Iris pigment epithelial cell (primary cell): ENCODE measurements at regions not wholly inside any gene's neighbourhood (a gene's known extent, or its start where the extent isn't known, plus 50 kb on each side); places are given as distances from the start of the nearest gene placed in this dataset.

ENCODE experiments used
- DNase-seq: peaks from one replicate; pipeline ENCODE4 v3.0.0-alpha.2; 2011; ENCODE audit warnings: low read depth

DNA sequence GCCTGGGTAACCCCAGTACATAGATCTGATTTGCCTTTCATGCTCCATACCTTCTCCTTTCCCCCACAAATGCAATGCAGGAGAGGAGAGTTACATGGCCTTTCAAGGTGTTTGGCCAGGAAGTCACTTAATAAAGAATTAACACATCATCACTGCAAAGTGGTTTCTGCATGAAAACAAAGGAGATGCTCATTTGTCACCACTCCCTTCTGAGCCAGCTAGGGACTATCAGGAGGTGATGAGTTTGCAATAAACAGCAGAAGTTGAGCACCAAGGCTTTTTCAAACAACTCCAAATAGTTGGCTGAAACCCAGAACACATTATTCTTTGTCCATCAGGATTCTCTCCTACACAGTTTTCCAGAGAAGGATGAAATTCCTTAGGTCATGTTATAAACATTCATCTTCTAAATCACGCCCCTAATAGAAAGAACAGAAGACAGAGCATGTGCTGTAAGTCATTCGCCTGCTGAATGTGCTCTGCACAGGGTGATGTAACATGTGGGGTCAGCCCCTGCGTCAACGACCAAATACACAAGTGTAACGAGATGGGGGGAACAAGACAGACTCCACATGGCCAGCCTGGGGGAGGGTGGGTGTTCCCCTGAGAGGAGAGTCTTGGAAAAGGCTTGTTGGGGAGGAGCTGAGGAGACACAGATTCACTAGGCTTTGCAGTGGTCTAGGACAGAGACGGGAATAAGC is 87.3 kb upstream of the RMDN2 start:
- peak; percentile 19 for DNase-seq

DNA sequence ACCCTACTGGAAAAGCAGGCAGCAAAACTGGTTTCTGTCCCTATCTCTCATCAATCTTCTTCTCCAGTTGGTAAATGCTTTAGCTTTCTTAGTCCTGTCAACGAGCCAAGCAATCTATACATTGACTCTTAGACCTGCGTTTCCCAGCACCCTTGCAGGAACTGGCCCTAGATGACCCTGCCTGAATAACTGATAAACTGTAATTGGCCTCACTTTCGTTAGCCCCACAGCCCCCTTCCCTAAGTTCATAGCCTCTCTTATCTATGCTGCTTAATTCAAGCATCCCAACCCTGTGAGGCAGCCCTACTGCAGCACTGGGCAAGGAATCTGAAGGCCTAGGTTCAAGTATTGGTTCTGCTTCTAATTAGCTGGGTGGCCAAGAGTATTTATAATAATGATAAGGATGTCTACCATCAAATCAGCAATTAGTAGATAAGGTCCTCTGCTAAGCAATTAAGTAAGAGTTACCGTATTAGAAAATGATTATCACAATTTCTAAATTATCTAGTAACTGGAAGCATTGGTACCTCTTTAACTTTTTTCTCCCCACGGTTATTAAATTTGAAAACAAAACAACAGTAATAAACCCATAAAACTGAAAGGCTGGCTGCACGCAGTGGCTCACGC is 86.4 kb upstream of the RMDN2 start:
- no peak for DNase-seq

DNA sequence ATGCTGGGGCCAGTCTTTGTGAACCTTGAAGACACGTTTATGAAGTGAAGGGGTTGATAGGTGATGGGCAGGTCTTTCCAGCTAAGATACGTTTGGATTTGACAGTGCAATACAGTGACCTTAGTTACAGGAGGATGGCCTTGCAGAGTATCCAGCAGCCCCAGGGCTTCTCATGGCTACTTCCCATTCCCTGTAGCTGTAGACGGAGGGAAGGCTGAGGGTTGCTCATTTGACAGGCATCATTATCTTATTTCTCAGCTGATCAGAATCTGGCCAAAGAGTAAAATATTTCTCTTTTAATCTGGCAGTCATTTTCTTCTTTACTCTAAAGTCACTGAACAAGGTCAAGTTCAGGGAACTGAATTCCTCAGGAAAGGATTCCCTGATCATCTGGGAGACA is 85.1 kb upstream of the RMDN2 start:
- no peak for DNase-seq

DNA sequence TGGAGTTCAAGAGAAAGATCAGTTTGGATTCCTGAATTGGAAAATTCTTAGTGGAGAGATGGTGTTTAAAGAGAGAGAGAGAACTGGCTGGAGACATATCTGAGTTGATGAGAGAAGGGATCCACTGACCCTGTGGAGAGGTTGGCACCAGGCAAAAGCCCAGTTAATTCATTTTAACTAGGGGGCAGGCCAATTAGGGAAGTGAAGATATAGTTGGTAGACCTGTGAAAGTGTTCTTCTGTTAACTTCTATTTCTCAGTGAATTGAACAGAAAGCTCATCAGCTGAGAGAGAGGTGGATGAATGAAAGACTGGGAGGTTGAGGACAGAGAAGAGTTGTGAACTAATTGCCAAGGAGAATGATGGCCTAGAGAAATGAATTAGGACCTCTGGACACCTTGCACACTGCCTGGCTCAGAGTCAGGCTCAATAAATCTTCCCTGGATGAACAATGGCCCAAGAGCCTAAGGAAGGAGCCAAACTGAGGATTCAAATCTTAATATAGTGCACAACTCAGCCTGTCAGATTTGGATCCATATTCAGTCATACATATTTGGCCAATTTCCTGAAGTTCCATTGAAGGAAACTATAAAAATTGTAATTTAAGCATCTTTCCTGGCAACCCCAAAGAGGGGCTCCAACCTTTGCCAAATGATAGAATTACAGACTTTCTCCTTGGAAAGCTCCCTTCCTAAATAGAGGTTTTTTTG is 82.2 kb upstream of the RMDN2 start:
- no peak for DNase-seq

DNA sequence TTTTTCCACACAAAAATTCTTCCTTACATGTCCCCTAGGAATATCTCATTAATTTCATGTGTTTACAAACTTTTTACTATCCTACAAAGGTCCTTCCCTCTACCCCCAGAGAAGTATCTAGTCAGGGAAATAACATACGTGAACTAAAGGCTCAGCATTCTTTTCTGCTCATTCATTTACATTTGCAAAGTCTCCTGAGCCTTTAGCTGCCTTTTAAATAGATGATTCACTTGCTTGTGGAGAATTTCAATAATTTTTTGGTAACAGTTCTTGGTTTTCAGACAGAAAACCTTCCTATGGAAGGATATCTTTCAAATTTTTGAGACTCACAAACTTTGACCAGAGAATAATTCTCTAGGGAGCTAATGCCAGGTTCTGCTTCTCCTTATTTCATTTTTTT is 81.5 kb upstream of the RMDN2 start:
- DNase-seq: peak; percentile 78

DNA sequence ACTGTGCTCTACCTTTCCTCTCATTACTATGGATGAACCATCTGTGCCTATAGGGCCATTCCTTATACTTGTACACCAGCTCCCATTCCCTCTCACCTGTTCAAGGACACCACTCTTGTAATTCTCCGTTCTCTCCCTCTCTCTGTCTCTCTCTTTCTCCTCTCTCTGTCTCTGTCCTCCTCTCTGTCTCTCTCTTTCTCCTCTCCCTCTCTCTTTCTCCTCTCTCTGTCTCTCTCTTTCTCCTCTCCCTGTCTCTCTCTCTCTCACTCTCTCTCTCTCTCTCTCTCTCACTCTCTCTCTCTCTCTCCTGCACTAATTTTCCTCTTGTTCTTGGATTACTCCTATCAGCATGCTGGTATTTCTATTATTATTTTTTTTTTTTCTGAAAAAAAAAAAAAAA is 78.9 kb upstream of the RMDN2 start:
- DNase-seq: no peak

DNA sequence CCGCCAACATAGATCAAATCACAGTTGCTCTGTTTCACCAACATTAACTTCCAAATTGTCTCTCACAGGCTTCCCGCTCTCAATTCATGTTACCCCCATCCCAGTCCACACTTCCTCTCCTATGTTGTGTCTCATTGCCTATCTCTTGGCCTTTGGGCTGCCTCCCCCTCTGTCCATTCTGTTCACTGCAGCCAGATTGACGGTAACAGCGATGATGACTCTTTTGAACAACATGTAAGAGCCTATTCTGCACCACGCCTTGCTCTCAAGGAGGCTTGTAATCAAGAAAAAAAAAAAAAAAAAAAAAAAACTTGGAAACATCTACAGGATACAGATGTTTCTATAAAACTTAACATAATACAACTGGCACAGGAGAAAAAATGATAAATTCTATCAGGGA is 77.3 kb upstream of the RMDN2 start:
- DNase-seq: no peak

DNA sequence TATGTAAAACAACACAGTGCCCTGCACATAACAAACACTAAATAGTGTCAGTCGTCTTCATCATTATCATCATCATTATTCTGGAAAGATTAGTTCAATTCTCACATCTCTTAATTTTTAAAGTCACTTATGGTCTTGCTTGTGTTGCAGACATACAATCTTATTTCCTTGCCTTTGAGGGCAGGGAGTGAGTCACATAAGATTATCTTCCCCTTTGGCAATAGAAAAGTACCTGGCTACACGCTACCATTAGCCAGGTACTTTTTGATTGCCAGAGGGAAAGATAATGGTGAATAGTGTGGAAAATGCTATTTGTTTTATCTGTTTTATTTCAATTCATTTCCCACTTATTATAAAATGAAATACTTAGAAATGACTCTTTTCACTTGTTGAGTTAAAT is 76.6 kb upstream of the RMDN2 start:
- DNase-seq: no peak

DNA sequence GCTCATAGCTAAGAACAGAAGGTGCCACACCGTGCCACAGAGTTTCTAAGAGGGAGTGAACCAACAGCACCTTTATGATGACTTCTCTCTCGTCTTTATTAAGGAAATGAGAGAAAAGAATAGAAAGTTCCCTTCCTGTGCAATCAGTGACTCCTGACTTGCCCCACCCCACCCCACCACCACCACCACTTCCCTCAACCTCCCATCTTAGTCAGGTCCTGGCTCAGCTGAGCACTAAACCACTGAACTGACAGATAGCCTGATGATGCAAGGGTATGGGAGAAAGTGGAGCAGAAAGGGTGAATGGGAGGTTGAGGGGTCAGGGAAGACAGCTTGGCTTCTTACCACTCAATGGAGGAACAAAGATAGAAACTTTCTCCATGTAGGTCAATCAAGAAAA is 75.2 kb upstream of the RMDN2 start:
- DNase-seq: no peak

DNA sequence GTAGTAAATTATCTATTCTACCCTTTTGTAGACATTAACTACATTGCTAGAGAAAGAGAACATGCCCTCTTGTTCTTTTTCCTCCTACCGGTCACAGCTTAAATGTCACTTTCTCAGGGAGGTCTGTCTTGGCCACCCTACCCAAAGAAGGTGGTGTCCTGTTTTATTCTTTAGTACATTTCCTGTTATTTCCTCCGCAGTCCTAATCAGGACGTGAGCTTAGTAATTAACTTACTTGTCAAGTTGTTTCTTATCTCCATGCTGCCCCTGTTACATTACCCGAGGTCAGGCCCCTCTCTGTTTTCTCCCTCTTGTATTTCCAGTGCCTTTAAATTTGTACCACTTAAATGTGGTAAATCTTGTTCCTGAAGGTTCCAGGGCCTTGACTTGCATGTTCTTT is 73.7 kb upstream of the RMDN2 start:
- DNase-seq: no peak

DNA sequence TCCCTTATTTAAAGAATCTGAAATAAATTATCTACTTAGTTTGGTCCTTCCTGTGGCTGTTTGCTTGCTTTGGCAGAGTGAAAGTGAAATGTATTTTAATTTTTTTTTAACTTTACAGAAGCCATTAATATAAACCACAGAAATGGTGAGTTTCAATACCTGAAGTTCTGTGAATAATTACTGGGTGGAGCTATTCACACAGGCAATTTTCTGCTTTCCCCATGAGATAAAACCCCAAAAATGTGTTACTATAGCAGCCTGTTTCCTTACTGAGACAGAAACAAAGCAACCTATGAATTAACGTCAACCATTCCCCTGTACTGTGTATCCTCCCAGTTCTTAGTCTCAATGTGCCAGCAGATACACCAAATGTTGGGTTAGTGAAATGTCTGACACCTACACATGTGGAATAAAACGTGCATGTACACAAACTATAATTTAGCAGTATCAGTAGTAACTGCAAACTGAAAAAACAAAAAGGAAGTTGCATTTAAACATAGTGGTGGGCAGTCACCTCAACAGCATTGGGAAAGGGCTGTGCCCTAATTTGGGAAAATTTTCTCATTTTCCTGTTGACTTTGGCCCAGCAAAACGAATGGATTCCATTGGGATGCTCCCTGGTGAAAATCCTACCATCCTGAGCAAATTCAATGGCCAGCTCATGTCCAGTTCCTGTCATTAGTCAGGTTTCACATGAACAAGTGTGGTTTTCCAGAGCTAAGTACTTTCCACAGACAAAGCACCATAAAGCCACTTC is 73.1 kb upstream of the RMDN2 start:
- DNase-seq: no peak

DNA sequence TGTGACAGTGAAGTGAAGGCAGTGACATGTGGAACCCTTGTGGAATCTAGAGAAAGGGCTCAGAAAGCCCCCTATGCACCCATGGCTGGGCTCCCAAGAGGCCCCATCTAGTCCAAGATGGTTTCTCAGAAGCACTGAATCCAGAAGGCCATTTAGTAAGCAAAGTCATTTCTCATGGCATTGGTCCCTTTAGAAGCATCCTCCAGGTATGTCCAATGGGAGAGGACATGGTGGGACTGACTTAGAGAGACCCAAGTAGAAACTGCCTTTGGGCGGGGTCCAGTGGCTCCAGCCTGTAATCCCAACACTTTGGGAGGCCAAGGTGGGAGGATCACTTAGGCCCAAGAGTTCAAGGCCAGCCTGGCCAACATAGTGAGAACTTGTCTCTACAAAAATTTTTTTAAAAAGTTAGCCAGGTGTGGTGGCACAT is 72.5 kb upstream of the RMDN2 start:
- DNase-seq: no peak

DNA sequence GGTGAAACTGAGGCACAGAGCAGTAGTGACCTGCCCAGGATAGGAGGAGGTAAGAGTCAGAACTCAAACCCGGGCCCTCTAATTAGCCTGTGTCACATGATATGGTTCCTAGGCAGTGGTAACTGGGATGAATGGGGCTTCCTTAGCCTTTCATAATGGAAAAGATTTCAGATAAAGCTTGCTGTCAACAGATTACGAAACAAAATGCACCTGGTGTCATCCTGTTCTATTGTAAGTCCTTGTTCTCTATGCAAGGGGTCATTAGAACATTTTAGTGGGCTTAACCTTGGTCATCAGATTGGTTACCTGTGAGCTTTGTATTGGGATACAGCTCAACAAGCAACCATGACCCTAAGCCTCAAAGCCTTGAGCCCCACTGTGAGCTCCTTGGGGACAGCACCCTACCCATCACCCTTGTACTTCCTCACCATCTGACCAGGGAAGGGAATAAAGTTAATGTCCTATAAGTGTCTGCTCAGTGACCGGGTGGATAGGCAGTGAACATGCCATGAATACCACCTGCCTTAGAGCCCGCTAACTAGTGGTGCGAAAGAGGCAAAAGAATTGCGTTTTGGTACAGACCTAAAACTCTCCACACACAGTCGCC is 70.3 kb upstream of the RMDN2 start:
- no peak for DNase-seq

DNA sequence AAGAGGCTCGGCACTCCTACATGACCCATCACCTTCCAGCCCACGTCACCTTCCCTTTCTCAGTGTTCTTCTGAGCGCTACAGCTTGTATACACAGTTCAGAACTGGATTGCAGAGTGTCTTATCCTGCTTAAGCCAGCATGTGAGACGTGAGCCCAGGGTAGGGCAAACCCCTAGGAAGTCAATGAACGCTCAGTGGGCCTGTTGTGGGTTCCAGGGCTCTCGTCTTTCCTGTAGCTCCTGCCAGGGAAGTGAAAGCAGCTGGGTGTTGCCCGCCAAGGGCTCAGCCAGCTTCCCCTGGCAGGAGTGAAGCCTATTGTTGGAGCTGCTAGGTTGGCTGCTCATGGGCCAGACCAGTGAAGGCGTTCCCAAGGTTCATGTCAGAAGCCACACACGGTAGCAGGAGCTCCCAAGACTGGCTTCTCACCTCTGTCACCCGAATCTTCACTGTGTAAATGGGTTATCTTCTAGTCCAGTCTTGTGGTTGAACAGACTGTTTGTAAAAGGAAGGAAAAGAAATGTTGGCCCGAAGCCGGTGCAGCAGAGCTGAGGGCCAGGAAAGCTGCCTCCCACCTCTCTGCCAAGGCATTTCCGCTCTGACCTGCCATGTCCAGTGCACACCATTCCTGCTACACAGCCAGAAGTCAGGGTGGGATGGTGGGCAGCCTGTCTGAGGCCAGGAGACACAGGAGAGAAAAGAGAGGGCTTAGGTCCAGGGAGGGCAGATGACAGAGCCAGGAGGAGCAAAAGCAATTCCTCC is 69.6 kb upstream of the RMDN2 start:
- peak; percentile 20 for DNase-seq

DNA sequence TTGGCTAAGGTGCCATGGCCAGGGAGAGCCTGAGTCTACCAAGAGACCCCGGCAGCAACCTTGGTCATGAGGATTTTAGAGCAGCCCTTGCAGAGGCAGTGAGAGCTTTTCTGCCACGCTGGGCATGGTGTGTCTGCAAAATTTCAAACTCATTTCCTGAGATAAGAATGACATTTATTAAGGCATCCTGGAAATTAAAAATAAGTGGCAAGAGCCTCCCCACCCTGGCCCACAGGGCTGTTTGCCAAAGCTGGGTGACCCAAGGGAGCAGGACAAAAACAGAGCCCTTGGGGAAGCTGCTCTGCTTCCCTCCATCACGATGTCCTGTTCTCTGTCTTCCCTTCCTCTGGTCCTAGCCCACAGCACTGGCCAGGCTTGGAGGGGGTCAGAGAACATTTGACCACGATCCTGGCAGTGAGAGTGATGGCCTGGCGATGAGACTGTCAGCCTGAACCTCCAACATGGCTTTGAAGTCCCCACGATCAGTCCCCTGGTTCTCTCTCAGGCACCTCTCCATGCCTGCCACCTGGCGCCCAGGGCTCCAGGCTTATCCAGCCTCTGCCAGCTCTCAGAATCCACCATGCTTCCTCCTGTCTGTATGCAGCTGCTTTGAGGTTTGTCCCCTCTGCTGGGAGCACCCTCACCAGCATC is 68.9 kb upstream of the RMDN2 start:
- DNase-seq: no peak

DNA sequence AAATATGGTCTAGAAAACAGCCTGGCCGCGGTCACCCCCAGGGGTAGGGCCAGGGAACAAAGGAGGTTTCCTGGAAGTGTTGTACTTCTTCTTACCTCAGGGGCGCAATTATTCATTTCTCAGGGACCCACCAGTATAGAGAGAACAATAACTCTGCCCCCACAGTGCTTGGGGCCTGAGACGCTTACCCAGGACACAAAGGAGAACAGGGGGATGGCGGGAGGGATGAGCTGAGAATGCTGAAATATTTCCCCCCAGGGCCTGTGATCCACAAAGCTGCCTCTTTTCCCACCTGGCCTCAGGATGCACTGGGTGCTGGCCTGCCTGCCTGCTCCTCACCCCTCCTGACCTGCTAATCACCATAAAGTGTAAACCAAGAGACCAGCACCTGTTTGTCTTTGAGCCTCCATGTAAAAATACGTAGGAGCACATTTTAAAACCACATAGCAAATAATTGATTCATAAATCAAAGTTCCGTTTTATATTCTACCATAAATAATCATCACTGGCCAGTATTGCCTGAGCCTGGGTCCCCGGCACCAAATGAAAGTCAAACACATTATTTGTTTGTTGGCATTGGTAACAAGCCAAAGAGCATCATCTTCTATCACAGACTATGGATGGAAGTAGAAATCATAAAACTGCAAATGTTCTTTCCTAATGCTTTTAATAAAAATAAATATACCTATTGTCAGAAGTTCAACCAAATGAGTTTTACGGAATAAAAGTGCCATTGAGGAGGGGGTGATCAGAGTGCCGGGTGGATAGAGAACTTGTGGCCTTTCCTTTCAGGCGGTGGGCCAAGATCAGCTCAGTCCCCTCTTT is 67.3 kb upstream of the RMDN2 start:
- DNase-seq: no peak

DNA sequence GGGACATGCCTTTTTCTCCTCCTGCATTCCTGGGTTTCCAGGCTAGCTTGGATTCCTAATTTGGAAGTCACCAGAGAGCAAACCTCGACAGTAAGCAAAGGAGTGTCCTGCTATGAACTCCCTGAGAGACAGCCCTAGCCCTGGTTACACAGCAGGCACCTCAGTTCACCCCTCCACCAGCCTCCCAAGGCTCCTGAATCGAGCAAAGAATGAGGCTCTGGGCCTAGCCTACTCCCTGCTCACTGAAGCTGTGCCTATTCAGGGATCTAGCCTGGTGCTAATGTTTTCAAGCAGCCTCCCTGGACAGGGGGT is 66.7 kb upstream of the RMDN2 start:
- DNase-seq: peak; percentile 34

DNA sequence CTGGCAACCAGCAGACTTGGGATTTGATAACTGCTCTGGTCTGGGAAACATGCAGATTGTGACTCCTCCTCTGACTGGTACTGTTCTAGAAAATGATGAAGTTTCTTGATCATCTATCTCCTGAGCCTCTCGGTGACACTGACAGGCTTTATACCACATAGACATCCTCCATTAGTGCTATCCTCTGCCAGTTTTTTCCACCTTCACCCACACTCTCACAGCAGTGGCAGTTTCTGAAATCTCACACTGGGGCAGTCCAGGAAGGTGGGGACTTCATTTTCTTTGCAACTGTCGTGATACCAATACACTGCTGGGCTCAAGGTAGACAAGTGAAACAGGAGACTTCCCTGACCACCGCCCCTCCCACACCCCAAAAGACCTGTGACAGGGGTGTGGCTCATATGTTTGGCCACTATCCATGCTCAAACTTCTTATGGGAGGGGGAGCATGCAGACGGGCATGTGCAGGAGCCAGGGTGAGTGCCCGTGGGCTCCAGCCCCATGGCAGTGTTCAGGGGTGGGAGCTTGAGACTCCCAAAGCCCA is 66.3 kb upstream of the RMDN2 start:
- no peak for DNase-seq

DNA sequence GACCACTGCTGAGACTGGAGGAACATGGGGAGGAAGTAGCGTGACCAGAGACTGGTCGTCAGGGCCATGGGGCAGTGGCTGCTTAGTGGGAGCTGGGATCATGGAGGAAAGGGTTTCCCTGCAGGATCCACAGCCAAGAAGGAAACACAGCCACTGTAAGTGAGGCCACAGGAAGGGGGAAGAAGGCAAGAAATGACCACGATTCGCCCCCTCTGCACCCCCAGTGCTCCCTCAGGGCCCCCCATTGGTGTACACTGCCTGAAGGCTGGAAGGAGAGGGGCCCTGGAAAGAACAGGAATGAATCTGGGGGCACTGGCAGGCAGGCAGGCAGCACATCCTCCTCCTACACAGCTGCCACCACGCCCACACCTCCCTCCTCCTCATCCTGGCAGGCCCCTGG is 62.5 kb upstream of the RMDN2 start:
- no peak for DNase-seq

DNA sequence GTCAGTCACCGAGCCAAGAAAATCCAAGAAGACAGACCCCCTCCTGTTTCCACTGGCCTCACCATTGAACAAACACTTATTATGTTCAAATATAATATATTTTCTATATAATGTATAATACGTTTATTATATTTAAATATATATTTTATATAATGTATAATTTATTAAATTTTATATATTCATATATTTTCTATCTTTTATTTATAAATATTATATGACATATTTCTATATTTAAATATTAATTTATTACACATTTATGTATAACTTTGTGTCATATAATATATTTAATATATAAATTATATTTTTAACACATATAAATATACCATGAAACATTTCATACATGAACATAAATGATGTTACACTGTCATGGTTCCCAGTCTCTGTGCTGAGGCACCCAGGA is 60.9 kb upstream of the RMDN2 start:
- DNase-seq: no peak
